GM12891 (cell line): ENCODE measurements at regions not wholly inside any gene's neighbourhood (a gene's known extent, or its start where the extent isn't known, plus 50 kb on each side); places are given as distances from the start of the nearest gene placed in this dataset.

Source experiments
- POLR2A ChIP-seq: IDR thresholded peaks from 2 replicates; pipeline ENCODE4 v1.6.1; 2011; ENCODE audit warnings: low read depth, low read length, control low read depth
- SPI1 ChIP-seq: IDR thresholded peaks from 2 replicates; pipeline ENCODE4 v1.6.1; 2011; ENCODE audit warnings: low read depth, low read length, control low read depth
- TAF1 ChIP-seq: IDR thresholded peaks from 2 replicates; pipeline ENCODE4 v1.6.1; 2011; ENCODE audit warnings: low read depth, low read length, control low read depth

- TF ChIP-seq POLR2A (no peak), TAF1 (no peak), SPI1 (no peak)
These were observed 199.1 kb upstream of the CCDC150 start for GRCh38 chr2:196440413-196440812.
